Upper lobe of left lung (tissue), 4 donors: ENCODE measurements at regions not wholly inside any gene's neighbourhood (a gene's known extent, or its start where the extent isn't known, plus 50 kb on each side); places are given as distances from the start of the nearest gene placed in this dataset.

Experiments
- CTCF ChIP-seq, 6 experiments: fragments of 450-650 bp in 4 of 6; fragments of 200-600 bp in 2 of 6; sonication (generic) in 2 of 6; IDR thresholded peaks; one replicate each; pipeline ENCODE4 v1.5.1; 2016 to 2019; ENCODE audit warnings: antibody characterized with exemption in 6 of 6
- EP300 ChIP-seq, 4 donors: sonication (generic); formaldehyde crosslinking; IDR thresholded peaks; one replicate each; pipeline ENCODE4 v1.5.1; 2017; ENCODE audit warnings: antibody characterized with exemption in 4 of 4, control low read depth in 2 of 4
- POLR2AphosphoS5 ChIP-seq, 2 donors: sonication (generic); formaldehyde crosslinking; IDR thresholded peaks; one replicate each; pipeline ENCODE4 v1.5.1; 2017; ENCODE audit warnings: antibody characterized with exemption in 2 of 2

GRCh38 chr6:152905551-152906299, 77.1 kb downstream of the FBXO5 start:
- no peak for TF ChIP-seq EP300 (IDR thresholded peaks at IDR 0.05)
- TF ChIP-seq CTCF (IDR thresholded peaks at IDR 0.05) = no peak
- TF ChIP-seq POLR2AphosphoS5 (IDR thresholded peaks at IDR 0.05) = no peak
